Neural cell (in vitro differentiated cells): ENCODE measurements at regions not wholly inside any gene's neighbourhood (a gene's known extent, or its start where the extent isn't known, plus 50 kb on each side); places are given as distances from the start of the nearest gene placed in this dataset.

Experiments
- H2AFZ ChIP-seq: fragments of 200-600, 300-800 bp; sonication (generic), shearing (Covaris generic); 2 replicates; pipeline ENCODE4 v1.6.0; 2014; ENCODE audit warnings: low read depth, mild to moderate bottlenecking, antibody characterized with exemption, low read length, moderate library complexity
- H3F3A ChIP-seq: fragments of 200-600 bp; shearing (Covaris generic); 2 replicates; pipeline ENCODE4 v1.6.1; 2016; ENCODE audit warnings: mild to moderate bottlenecking, moderate library complexity, mixed read lengths, antibody characterized with exemption, low read length; ENCODE audit not compliant: insufficient read depth, poor library complexity, severe bottlenecking
- H3K27ac ChIP-seq: fragments of 200-600, 300-800 bp; sonication (generic), shearing (Covaris generic); 2 replicates; pipeline ENCODE4 v1.5.1; 2014; ENCODE audit warnings: mild to moderate bottlenecking, low read length, moderate library complexity
- H3K27me3 ChIP-seq: fragments of 300-800, 200-600 bp; sonication (generic), shearing (Covaris generic); 2 replicates; pipeline ENCODE4 v1.6.0; 2014; ENCODE audit warnings: mild to moderate bottlenecking, low read depth, low read length, moderate library complexity; ENCODE audit not compliant: insufficient read depth
- H3K36me3 ChIP-seq: fragments of 300-800, 200-600 bp; sonication (generic), shearing (Covaris generic); 2 replicates; pipeline ENCODE4 v1.5.1; 2014; ENCODE audit warnings: mild to moderate bottlenecking, antibody characterized with exemption, low read length, moderate library complexity; ENCODE audit not compliant: insufficient read depth
- H3K4me2 ChIP-seq: fragments of 300-800, 200-600 bp; sonication (generic), shearing (Covaris generic); 2 replicates; pipeline ENCODE4 v1.6.0; 2014; ENCODE audit warnings: mild to moderate bottlenecking, low read length
- H3K4me3 ChIP-seq: fragments of 300-800, 200-600 bp; sonication (generic), shearing (Covaris generic); 2 replicates; pipeline ENCODE4 v1.5.1; 2014; ENCODE audit warnings: mild to moderate bottlenecking, low read length, moderate library complexity
- H3K79me2 ChIP-seq: fragments of 200-600 bp; shearing (Covaris generic); replicated peaks from 2 replicates; pipeline ENCODE4 v1.6.0; 2014; ENCODE audit warnings: mild to moderate bottlenecking, low read length, moderate library complexity; ENCODE audit not compliant: insufficient read depth
- H3K9ac ChIP-seq: fragments of 300-800, 200-600 bp; sonication (generic), shearing (Covaris generic); 2 replicates; pipeline ENCODE4 v1.6.1; 2016; ENCODE audit warnings: mild to moderate bottlenecking, low read length, mixed read lengths
- H3K9me2 ChIP-seq: fragments of 200-600 bp; shearing (Covaris generic); 2 replicates; pipeline ENCODE4 v1.6.1; 2016; ENCODE audit warnings: mild to moderate bottlenecking, low read length, mixed read lengths; ENCODE audit not compliant: insufficient read depth
- H3K9me3 ChIP-seq: fragments of 200-600, 300-800 bp; sonication (generic), shearing (Covaris generic); 2 replicates; pipeline ENCODE4 v1.6.1; 2016; ENCODE audit warnings: mild to moderate bottlenecking, mixed run types, low read length, moderate library complexity, mixed read lengths
- H4K20me1 ChIP-seq: fragments of 200-600 bp; shearing (Covaris generic); 2 replicates; pipeline ENCODE4 v1.6.1; 2016; ENCODE audit warnings: mild to moderate bottlenecking, mixed run types; ENCODE audit not compliant: insufficient read depth
- EP300 ChIP-seq: fragments of 450-650 bp; conservative IDR thresholded peaks from 2 replicates; pipeline ENCODE4 v1.6.1; 2014; ENCODE audit warnings: antibody characterized with exemption, mild to moderate bottlenecking, moderate library complexity; ENCODE audit not compliant: poor library complexity, severe bottlenecking
- EZH2 ChIP-seq: fragments of 200-600, 300-800 bp; shearing (Covaris generic), sonication (generic); IDR thresholded peaks from 2 replicates; pipeline ENCODE4 v1.6.1; 2014; ENCODE audit warnings: antibody characterized with exemption, low read length, borderline replicate concordance, mild to moderate bottlenecking; ENCODE audit not compliant: insufficient read depth, poor library complexity, severe bottlenecking
- MXI1 ChIP-seq: fragments of 450-650 bp; conservative IDR thresholded peaks from 2 replicates; pipeline ENCODE4 v1.6.1; 2014; ENCODE audit warnings: antibody characterized with exemption, mild to moderate bottlenecking; ENCODE audit not compliant: poor library complexity, severe bottlenecking
- POLR2AphosphoS5 ChIP-seq: IDR thresholded peaks from 2 replicates; pipeline ENCODE4 v1.6.1; 2012
- RAD21 ChIP-seq: fragments of 450-650 bp; conservative IDR thresholded peaks from 2 replicates; pipeline ENCODE4 v1.6.1; 2014; ENCODE audit warnings: antibody characterized with exemption, mild to moderate bottlenecking, moderate library complexity
- SMC3 ChIP-seq: fragments of 450-650 bp; conservative IDR thresholded peaks from 2 replicates; pipeline ENCODE4 v1.6.1; 2014; ENCODE audit warnings: antibody characterized with exemption, mild to moderate bottlenecking, moderate library complexity; ENCODE audit not compliant: poor library complexity
- TAF1 ChIP-seq: IDR thresholded peaks from 2 replicates; pipeline ENCODE4 v1.6.1; 2012; ENCODE audit warnings: low read depth
- TF ChIP-seq, protein P1 (sequence below): fragments of 450-650 bp; IDR thresholded peaks from 2 replicates; pipeline ENCODE4 v1.5.1; 2014; ENCODE audit warnings: antibody characterized with exemption, mild to moderate bottlenecking, moderate library complexity; ENCODE audit not compliant: poor library complexity, severe bottlenecking
- TF ChIP-seq, protein P2 (sequence below): IDR thresholded peaks from 2 replicates; pipeline ENCODE4 v1.6.1; 2012; ENCODE audit warnings: borderline replicate concordance

DNA sequence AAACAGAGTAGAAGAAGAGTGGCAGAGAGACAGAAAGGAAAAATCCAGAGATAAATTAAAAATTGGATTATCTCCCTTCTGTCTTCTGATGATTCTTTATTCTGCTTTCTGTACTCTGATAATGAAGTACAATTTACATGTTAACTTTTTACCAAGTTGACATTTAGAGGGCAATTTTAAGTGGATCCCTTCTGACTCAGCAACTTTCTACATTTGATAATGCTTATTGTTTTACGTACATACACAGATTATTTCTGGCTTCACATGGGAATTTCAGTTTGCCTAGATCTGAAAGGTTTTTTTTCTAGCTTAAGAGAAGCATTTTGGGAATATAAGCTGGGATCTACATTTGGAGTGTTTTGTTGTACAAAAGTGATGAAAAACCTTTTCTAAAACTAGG lies 491.3 kb downstream of the OTOL1 start:
- Histone ChIP-seq H3K9ac (no peak overlapping the region), H4K20me1 (no peaks in the 10 kb centered on the region), H3K27me3 (no peaks in the 10 kb centered on the region), H3K36me3 (no peaks in the 10 kb centered on the region), H3K9me2 (no peaks in the 10 kb centered on the region), H3K27ac (no peak overlapping the region), H3K4me2 (no peak overlapping the region), H3K4me3 (no peak overlapping the region), H3F3A (no peaks in the 10 kb centered on the region), H3K79me2 (no peaks in the 10 kb centered on the region), H2AFZ (no peak overlapping the region), H3K9me3 (no peaks in the 10 kb centered on the region)
- TF ChIP-seq MXI1 (no peak), POLR2AphosphoS5 (no peak), TAF1 (no peak), EZH2 (no peak), EP300 (no peak), RAD21 (no peak), SMC3 (no peak)
- TF ChIP-seq, protein P1, sequence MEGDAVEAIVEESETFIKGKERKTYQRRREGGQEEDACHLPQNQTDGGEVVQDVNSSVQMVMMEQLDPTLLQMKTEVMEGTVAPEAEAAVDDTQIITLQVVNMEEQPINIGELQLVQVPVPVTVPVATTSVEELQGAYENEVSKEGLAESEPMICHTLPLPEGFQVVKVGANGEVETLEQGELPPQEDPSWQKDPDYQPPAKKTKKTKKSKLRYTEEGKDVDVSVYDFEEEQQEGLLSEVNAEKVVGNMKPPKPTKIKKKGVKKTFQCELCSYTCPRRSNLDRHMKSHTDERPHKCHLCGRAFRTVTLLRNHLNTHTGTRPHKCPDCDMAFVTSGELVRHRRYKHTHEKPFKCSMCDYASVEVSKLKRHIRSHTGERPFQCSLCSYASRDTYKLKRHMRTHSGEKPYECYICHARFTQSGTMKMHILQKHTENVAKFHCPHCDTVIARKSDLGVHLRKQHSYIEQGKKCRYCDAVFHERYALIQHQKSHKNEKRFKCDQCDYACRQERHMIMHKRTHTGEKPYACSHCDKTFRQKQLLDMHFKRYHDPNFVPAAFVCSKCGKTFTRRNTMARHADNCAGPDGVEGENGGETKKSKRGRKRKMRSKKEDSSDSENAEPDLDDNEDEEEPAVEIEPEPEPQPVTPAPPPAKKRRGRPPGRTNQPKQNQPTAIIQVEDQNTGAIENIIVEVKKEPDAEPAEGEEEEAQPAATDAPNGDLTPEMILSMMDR, result no peak
- TF ChIP-seq, protein P2, sequence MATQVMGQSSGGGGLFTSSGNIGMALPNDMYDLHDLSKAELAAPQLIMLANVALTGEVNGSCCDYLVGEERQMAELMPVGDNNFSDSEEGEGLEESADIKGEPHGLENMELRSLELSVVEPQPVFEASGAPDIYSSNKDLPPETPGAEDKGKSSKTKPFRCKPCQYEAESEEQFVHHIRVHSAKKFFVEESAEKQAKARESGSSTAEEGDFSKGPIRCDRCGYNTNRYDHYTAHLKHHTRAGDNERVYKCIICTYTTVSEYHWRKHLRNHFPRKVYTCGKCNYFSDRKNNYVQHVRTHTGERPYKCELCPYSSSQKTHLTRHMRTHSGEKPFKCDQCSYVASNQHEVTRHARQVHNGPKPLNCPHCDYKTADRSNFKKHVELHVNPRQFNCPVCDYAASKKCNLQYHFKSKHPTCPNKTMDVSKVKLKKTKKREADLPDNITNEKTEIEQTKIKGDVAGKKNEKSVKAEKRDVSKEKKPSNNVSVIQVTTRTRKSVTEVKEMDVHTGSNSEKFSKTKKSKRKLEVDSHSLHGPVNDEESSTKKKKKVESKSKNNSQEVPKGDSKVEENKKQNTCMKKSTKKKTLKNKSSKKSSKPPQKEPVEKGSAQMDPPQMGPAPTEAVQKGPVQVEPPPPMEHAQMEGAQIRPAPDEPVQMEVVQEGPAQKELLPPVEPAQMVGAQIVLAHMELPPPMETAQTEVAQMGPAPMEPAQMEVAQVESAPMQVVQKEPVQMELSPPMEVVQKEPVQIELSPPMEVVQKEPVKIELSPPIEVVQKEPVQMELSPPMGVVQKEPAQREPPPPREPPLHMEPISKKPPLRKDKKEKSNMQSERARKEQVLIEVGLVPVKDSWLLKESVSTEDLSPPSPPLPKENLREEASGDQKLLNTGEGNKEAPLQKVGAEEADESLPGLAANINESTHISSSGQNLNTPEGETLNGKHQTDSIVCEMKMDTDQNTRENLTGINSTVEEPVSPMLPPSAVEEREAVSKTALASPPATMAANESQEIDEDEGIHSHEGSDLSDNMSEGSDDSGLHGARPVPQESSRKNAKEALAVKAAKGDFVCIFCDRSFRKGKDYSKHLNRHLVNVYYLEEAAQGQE, result no peak

DNA sequence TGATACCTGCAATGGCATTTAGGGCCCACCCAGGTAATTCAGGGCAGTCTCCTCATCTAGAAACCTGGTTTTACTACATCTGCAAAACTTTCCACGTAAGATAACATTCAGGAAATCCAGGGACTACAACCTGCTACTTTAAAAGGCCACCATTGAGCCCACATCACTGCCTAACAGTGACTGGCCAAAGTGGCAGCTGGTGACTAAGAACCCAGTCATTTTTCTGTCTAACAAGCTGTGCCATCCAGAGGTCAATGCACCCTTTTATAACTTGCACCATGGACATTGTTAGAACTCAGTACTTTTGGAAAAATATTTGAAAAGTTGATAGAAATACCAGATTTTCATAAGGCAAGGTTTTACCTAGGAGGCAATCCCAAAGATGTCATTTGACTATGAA lies 492.4 kb downstream of the OTOL1 start:
- H3K9me3 ChIP-seq, result no peaks in the 10 kb centered on the region
- TF ChIP-seq POLR2AphosphoS5, result no peak
- TF ChIP-seq RAD21, result no peak
- TF ChIP-seq, protein P2, result no peak
- no peak for TF ChIP-seq EZH2
- TF ChIP-seq MXI1, result no peak
- TF ChIP-seq TAF1, result no peak
- no peak for TF ChIP-seq EP300
- TF ChIP-seq, protein P1, result no peak
- no peaks in the 10 kb centered on the region for H3K9me2 ChIP-seq
- H3K79me2 ChIP-seq, result no peaks in the 10 kb centered on the region
- H3F3A ChIP-seq, result no peaks in the 10 kb centered on the region
- H3K27ac ChIP-seq, result no peak overlapping the region
- no peaks in the 10 kb centered on the region for H4K20me1 ChIP-seq
- H3K4me2 ChIP-seq, result no peak overlapping the region
- H3K36me3 ChIP-seq, result no peaks in the 10 kb centered on the region
- no peak overlapping the region for H2AFZ ChIP-seq
- no peak overlapping the region for H3K4me3 ChIP-seq
- H3K27me3 ChIP-seq, result no peaks in the 10 kb centered on the region
- no peak overlapping the region for H3K9ac ChIP-seq
